Psoas muscle (tissue), 7 donors: ENCODE measurements at regions not wholly inside any gene's neighbourhood (a gene's known extent, or its start where the extent isn't known, plus 50 kb on each side); places are given as distances from the start of the nearest gene placed in this dataset.

ENCODE experiments used
- ATAC-seq, 4 donors: fragments of 200-7000 bp; cut with Tn5 transposase; one replicate each; pipeline ENCODE4 v1.9.1; 2020; ENCODE audit warnings: moderate library complexity in 3 of 4, mild to moderate bottlenecking in 2 of 4
- DNase-seq, 2 donors: peaks; one replicate each; pipeline ENCODE4 v3.0.0-alpha.2; 2020
- H3K27ac ChIP-seq: fragments of 200-600 bp; one replicate; pipeline ENCODE4 v1.8.0; 2022
- H3K27me3 ChIP-seq, 3 donors: fragments of 200-600 bp in 1 of 3; one replicate each; pipeline versions ENCODE4 v1.6.1 to v1.8.0; 2013 to 2022; ENCODE audit warnings: low read length in 2 of 3, mild to moderate bottlenecking in 2 of 3, moderate library complexity in 1 of 3; ENCODE audit not compliant: insufficient read depth in 3 of 3
- H3K36me3 ChIP-seq, 2 donors: fragments of 200-600 bp in 1 of 2; one replicate each; pipeline versions ENCODE4 v1.6.1 to v1.8.0; 2013 to 2022; ENCODE audit warnings: low read depth in 1 of 2, mild to moderate bottlenecking in 1 of 2, moderate library complexity in 1 of 2; ENCODE audit not compliant: insufficient read depth in 1 of 2
- H3K4me1 ChIP-seq: fragments of 200-600 bp; one replicate; pipeline ENCODE4 v1.8.0; 2022
- H3K4me3 ChIP-seq: fragments of 200-600 bp; one replicate; pipeline ENCODE4 v1.8.0; 2022; ENCODE audit warnings: mild to moderate bottlenecking
- H3K9me3 ChIP-seq: fragments of 200-600 bp; one replicate; pipeline ENCODE4 v1.8.0; 2022
- CTCF ChIP-seq: fragments of 200-600 bp; IDR thresholded peaks from one replicate; pipeline ENCODE4 v1.8.0; 2022; ENCODE audit warnings: antibody characterized with exemption
- WGBS, 3 donors: extraction: QIAGEN DNeasy Blood & Tissue Kit; methylation state at CpG; one replicate each; pipeline versions ENCODE4 v1.1.6 to v1.1.7; 2013; 5-methylcytosine and 5-hydroxymethylcytosine counted together
- intact Hi-C, 2 donors: fragments of 100-400 bp; cut with DNase I; formaldehyde crosslinking; loops; one replicate each; pipeline versions ENCODE4 v1.11.0 to v1.14.2; 2022
- donor health status: healthy with polysubstance abuse.
- donor health status: DM: no; HTN: no; CAD: no; lungs with moderate emphysema.
- donor health status: Bipolar disorder and iron deficiency.
- donor health status: healthy.
- donor health status: DM: yes; HTN: yes; CAD: no.
- donor health status: DM: no; HTN: no; CAD: no.
- donor health status: DM: yes; HTN: yes; CAD: no.

DNA sequence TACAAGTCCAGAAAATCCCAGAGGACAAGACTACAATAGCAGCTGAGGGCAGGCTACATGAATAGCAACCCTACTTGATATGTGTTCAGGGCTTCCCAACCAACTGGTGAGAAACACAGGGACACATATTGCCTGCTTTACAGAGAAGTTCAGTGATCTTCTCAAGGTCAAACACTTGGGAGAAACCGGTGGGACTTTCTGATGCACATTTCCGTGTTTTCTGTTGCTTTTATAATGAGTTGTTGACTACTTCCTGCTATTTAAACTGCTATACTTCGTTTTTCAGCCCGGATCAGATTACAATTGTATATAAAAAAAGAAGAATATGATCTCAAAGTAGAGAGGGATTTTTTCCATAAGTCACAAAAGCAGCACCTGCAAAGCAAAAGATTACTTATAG, 175.1 kb downstream of the SNX18 start:
- Histone ChIP-seq H3K27me3 (no peaks in the 10 kb centered on the region), H3K27ac (no peak overlapping the region), H3K9me3 (no peaks in the 10 kb centered on the region), H3K36me3 (no peaks in the 10 kb centered on the region), H3K4me3 (no peak overlapping the region), H3K4me1 (no peaks in the 10 kb centered on the region)
- DNase-seq, result no peak
- no peak for TF ChIP-seq CTCF
- intact Hi-C loops, result no loop called here
- WGBS, 3 donors, result 61 to 75% (median 69%) methylated on average over 4 of the region's 4 CpGs
- no peak for ATAC-seq

DNA sequence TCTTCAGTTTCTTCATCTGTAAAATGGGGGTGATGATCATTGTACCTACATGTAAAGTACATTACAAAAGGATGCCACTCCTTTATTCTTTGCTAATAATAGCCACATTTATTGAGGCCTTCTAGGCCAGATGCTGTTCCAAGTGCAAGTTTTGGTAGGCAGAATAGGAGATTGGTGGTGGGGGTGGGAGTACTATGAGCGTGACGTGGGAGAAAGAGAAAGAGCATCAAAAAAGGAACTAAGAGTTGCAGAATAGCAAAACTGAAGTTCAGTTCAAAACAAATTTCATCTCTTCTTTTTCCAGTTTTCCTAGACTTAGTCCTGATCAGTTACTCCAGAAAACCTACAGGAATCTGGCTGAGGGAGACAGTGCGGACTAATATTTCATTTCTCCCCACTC, 174.1 kb downstream of the SNX18 start:
- Histone ChIP-seq H3K36me3 (no peaks in the 10 kb centered on the region), H3K4me3 (no peak overlapping the region), H3K27me3 (no peaks in the 10 kb centered on the region), H3K27ac (no peak overlapping the region), H3K9me3 (no peaks in the 10 kb centered on the region), H3K4me1 (no peaks in the 10 kb centered on the region)
- WGBS, 3 donors, result 90 to 95% (median 95%) methylated on average over 3 of the region's 3 CpGs
- no peak for TF ChIP-seq CTCF
- intact Hi-C loops, result no loop called here
- DNase-seq, result no peak
- ATAC-seq, result no peak

GRCh38 chr5:54689411-54690251, 172.1 kb downstream of the SNX18 start:
- H3K36me3 ChIP-seq, result no peaks in the 10 kb centered on the region
- 89 to 91% (median 90%) methylated on average over 3 of the region's 3 CpGs for WGBS, 3 donors
- H3K4me1 ChIP-seq, result no peaks in the 10 kb centered on the region
- DNase-seq, result no peak
- H3K9me3 ChIP-seq, result no peaks in the 10 kb centered on the region
- no peak overlapping the region for H3K4me3 ChIP-seq
- no peak overlapping the region for H3K27ac ChIP-seq
- intact Hi-C loops, result no loop called here
- H3K27me3 ChIP-seq, result no peaks in the 10 kb centered on the region
- ATAC-seq, result no peak
- TF ChIP-seq CTCF, result no peak

GRCh38 chr5:54680998-54681397, 163.4 kb downstream of the SNX18 start:
- intact Hi-C loops, result no loop called here
- Histone ChIP-seq H3K4me3 (no peak overlapping the region), H3K4me1 (no peaks in the 10 kb centered on the region), H3K9me3 (peaks cover 5% of the 10 kb centered on the region), H3K36me3 (no peaks in the 10 kb centered on the region), H3K27ac (no peak overlapping the region), H3K27me3 (no peaks in the 10 kb centered on the region)
- DNase-seq (no peak), ATAC-seq (no peak)
- TF ChIP-seq CTCF, result no peak
- WGBS, 3 donors, result 29 to 53% (median 31%) methylated on average over 5 of the region's 5 CpGs

GRCh38 chr5:54679686-54680085, 162.1 kb downstream of the SNX18 start:
- H3K27me3 ChIP-seq, result peaks cover 0 to 1% (median 0%) of the 10 kb centered on the region in 3 donors
- intact Hi-C loops, result no loop called here
- DNase-seq (no peak), ATAC-seq (no peak)
- H3K4me1 ChIP-seq, result no peaks in the 10 kb centered on the region
- H3K9me3 ChIP-seq, result peaks cover 5% of the 10 kb centered on the region
- no peaks in the 10 kb centered on the region for H3K36me3 ChIP-seq
- no peak overlapping the region for H3K4me3 ChIP-seq
- no peak for TF ChIP-seq CTCF
- 79 to 89% (median 80%) methylated on average over 2 of the region's 2 CpGs for WGBS, 3 donors
- no peak overlapping the region for H3K27ac ChIP-seq
